HEK293 (cell line): ENCODE measurements at regions not wholly inside any gene's neighbourhood (a gene's known extent, or its start where the extent isn't known, plus 50 kb on each side); places are given as distances from the start of the nearest gene placed in this dataset.

Experiments used
- CTCF ChIA-PET: fragments of 350-600 bp; formaldehyde crosslinking; extraction: SDS; loops from one replicate; lab custom pipeline; 2021; ENCODE audit warnings: antibody characterized with exemption; lab: Yijun Ruan, JAX
- POLR2A ChIA-PET: fragments of 300-600 bp; formaldehyde crosslinking; extraction: SDS; loops from one replicate; lab custom pipeline; 2020; ENCODE audit warnings: antibody characterized with exemption, inconsistent platforms; lab: Yijun Ruan, JAX
- H3K27ac ChIP-seq: fragments of 200-500 bp; sonication (Bioruptor generic); 2 replicates; pipeline ENCODE4 v1.5.1; 2014; ENCODE audit warnings: low read depth, low read length, control low read depth, inconsistent platforms; ENCODE audit errors: extremely low read depth
- H3K36me3 ChIP-seq, 2 experiments: fragments of 200-500 bp in 1 of 2; sonication (Bioruptor generic) in 1 of 2; 1 replicate in 1 of 2; 2 replicates in 1 of 2; pipeline ENCODE4 v1.5.1; 2014 to 2017; ENCODE audit warnings: inconsistent platforms in 2 of 2, low read length in 2 of 2; ENCODE audit not compliant: control insufficient read depth in 2 of 2, insufficient read depth in 1 of 2
- H3K4me1 ChIP-seq: fragments of 200-500 bp; sonication (Bioruptor generic); 2 replicates; pipeline ENCODE4 v1.5.1; 2014; ENCODE audit warnings: mild to moderate bottlenecking, low read length, inconsistent platforms; ENCODE audit not compliant: control insufficient read depth, insufficient read depth
- H3K4me3 ChIP-seq: 2 replicates; pipeline ENCODE4 v1.5.1; 2011; ENCODE audit warnings: low read depth, mild to moderate bottlenecking, control low read depth, low read length, moderate library complexity
- H3K9me3 ChIP-seq: fragments of 200-500 bp; sonication (Bioruptor generic); 2 replicates; pipeline ENCODE4 v1.5.1; 2014; ENCODE audit warnings: low read depth, low read length, inconsistent platforms; ENCODE audit not compliant: control insufficient read depth, insufficient read depth
- SCRT1 ChIP-seq: fragments of 450-650 bp; formaldehyde crosslinking; IDR thresholded peaks from 2 replicates; pipeline ENCODE4 v1.5.1; 2016; ENCODE audit warnings: missing biosample characterization, missing genetic modification characterization, borderline replicate concordance
- ZBTB26 ChIP-seq: fragments of 450-650 bp; formaldehyde crosslinking; optimal IDR thresholded peaks from 2 replicates; pipeline ENCODE3; 2016; ENCODE audit warnings: missing biosample characterization, mild to moderate bottlenecking, missing genetic modification characterization
- ZBTB48 ChIP-seq: fragments of 450-650 bp; formaldehyde crosslinking; IDR thresholded peaks from 2 replicates; pipeline ENCODE4 v1.5.1; 2016; ENCODE audit warnings: missing biosample characterization, missing genetic modification characterization
- ZFP41 ChIP-seq: fragments of 450-650 bp; formaldehyde crosslinking; IDR thresholded peaks from 2 replicates; pipeline ENCODE4 v1.5.1; 2016; ENCODE audit warnings: missing biosample characterization, missing genetic modification characterization, borderline replicate concordance
- ZNF16 ChIP-seq: fragments of 450-650 bp; formaldehyde crosslinking; IDR thresholded peaks from 2 replicates; pipeline ENCODE4 v1.5.1; 2016; ENCODE audit warnings: low read depth, missing biosample characterization, missing genetic modification characterization
- ZNF239 ChIP-seq: fragments of 450-650 bp; formaldehyde crosslinking; IDR thresholded peaks from 2 replicates; pipeline ENCODE4 v1.5.1; 2016; ENCODE audit warnings: missing biosample characterization, missing genetic modification characterization
- ZNF24 ChIP-seq: fragments of 450-650 bp; formaldehyde crosslinking; IDR thresholded peaks from 2 replicates; pipeline ENCODE4 v1.5.1; 2016; ENCODE audit warnings: missing biosample characterization, missing genetic modification characterization
- ZNF274 ChIP-seq, 2 experiments: fragments of 200-500 bp in 1 of 2; fragments of 450-650 bp in 1 of 2; sonication (Bioruptor generic) in 1 of 2; formaldehyde crosslinking in 1 of 2; IDR thresholded peaks; 2 replicates each; pipeline versions ENCODE4 v1.5.1 to v1.6.1; 2014 to 2016; ENCODE audit warnings: borderline replicate concordance in 1 of 2, inconsistent platforms in 1 of 2, low read length in 1 of 2, missing biosample characterization in 1 of 2, missing genetic modification characterization in 1 of 2
- ZNF341 ChIP-seq: fragments of 450-650 bp; formaldehyde crosslinking; IDR thresholded peaks from 2 replicates; pipeline ENCODE4; 2016; ENCODE audit warnings: low read depth, missing biosample characterization, missing genetic modification characterization
- ZNF423 ChIP-seq: fragments of 450-650 bp; formaldehyde crosslinking; IDR thresholded peaks from 2 replicates; pipeline ENCODE4 v1.5.1; 2016; ENCODE audit warnings: missing biosample characterization, missing genetic modification characterization
- ZNF473 ChIP-seq: fragments of 450-650 bp; formaldehyde crosslinking; IDR thresholded peaks from 2 replicates; pipeline ENCODE4 v1.5.1; 2017; ENCODE audit warnings: missing biosample characterization, missing genetic modification characterization
- ZNF530 ChIP-seq: fragments of 450-650 bp; formaldehyde crosslinking; IDR thresholded peaks from 2 replicates; pipeline ENCODE4 v1.5.1; 2016; ENCODE audit warnings: low read depth, missing biosample characterization, missing genetic modification characterization
- ZNF658 ChIP-seq: fragments of 450-650 bp; formaldehyde crosslinking; IDR thresholded peaks from 2 replicates; pipeline ENCODE4; 2016; ENCODE audit warnings: missing biosample characterization, missing genetic modification characterization
- ZNF785 ChIP-seq: fragments of 450-650 bp; formaldehyde crosslinking; IDR thresholded peaks from 2 replicates; pipeline ENCODE4 v1.5.1; 2016; ENCODE audit warnings: missing biosample characterization, missing genetic modification characterization
- ZSCAN18 ChIP-seq: fragments of 450-650 bp; formaldehyde crosslinking; IDR thresholded peaks from 2 replicates; pipeline ENCODE4 v1.5.1; 2016; ENCODE audit warnings: missing biosample characterization, missing genetic modification characterization
- ZSCAN23 ChIP-seq: fragments of 450-650 bp; formaldehyde crosslinking; IDR thresholded peaks from 2 replicates; pipeline ENCODE4 v1.5.1; 2016; ENCODE audit warnings: missing biosample characterization, missing genetic modification characterization
- TF ChIP-seq, protein P1 (sequence below): fragments of 450-650 bp; formaldehyde crosslinking; IDR thresholded peaks from 2 replicates; pipeline ENCODE4 v1.5.1; 2017; ENCODE audit warnings: missing biosample characterization, missing genetic modification characterization
- TF ChIP-seq, protein P2 (sequence below): fragments of 450-650 bp; IDR thresholded peaks from 2 replicates; pipeline ENCODE4 v1.5.1; 2018; ENCODE audit warnings: missing biosample characterization, missing genetic modification characterization
- TF ChIP-seq, protein P3 (sequence below): fragments of 450-650 bp; formaldehyde crosslinking; IDR thresholded peaks from 2 replicates; pipeline ENCODE4 v1.5.1; 2016; ENCODE audit warnings: missing biosample characterization, missing genetic modification characterization, borderline replicate concordance

GRCh38 chr9:100938507-100938906 is 90.0 kb upstream of the PLPPR1 start:
- CTCF ChIA-PET: no interaction called here
- Histone ChIP-seq H3K36me3 (no peaks in the 10 kb centered on the region), H3K4me1 (no peaks in the 10 kb centered on the region), H3K4me3 (no peak overlapping the region), H3K9me3 (no peaks in the 10 kb centered on the region), H3K27ac (no peak overlapping the region)
- TF ChIP-seq ZSCAN23: no peak
- POLR2A ChIA-PET: no interaction called here

- Histone ChIP-seq H3K4me1 (no peaks in the 10 kb centered on the region), H3K4me3 (no peak overlapping the region), H3K9me3 (no peaks in the 10 kb centered on the region), H3K36me3 (no peaks in the 10 kb centered on the region), H3K27ac (no peak overlapping the region)
- POLR2A ChIA-PET: no interaction called here
- TF ChIP-seq ZNF530 (tag by site-specific recombination) (no peak), ZNF24 (tag by site-specific recombination) (no peak), ZNF239 (tag by site-specific recombination) (no peak), ZBTB48 (tag by site-specific recombination) (no peak), ZNF785 (tag by site-specific recombination) (no peak), ZNF16 (no peak), ZNF274 (IDR thresholded peaks at IDR 0.05; ENCODE audit: low read length) (no peak), ZNF274 (tag by site-specific recombination; IDR thresholded peaks at IDR 0.05; ENCODE audit: borderline replicate concordance) (no peak), ZNF423 (no peak), ZFP41 (tag by site-specific recombination) (no peak), SCRT1 (tag by site-specific recombination) (no peak), ZBTB26 (no peak), ZNF473 (tag by site-specific recombination) (no peak), ZNF341 (no peak), ZSCAN18 (tag by site-specific recombination) (no peak), ZNF658 (tag by site-specific recombination) (no peak)
- TF ChIP-seq, protein P1, sequence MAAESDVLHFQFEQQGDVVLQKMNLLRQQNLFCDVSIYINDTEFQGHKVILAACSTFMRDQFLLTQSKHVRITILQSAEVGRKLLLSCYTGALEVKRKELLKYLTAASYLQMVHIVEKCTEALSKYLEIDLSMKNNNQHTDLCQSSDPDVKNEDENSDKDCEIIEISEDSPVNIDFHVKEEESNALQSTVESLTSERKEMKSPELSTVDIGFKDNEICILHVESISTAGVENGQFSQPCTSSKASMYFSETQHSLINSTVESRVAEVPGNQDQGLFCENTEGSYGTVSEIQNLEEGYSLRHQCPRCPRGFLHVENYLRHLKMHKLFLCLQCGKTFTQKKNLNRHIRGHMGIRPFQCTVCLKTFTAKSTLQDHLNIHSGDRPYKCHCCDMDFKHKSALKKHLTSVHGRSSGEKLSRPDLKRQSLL (tag by site-specific recombination): no peak
- TF ChIP-seq, protein P2, sequence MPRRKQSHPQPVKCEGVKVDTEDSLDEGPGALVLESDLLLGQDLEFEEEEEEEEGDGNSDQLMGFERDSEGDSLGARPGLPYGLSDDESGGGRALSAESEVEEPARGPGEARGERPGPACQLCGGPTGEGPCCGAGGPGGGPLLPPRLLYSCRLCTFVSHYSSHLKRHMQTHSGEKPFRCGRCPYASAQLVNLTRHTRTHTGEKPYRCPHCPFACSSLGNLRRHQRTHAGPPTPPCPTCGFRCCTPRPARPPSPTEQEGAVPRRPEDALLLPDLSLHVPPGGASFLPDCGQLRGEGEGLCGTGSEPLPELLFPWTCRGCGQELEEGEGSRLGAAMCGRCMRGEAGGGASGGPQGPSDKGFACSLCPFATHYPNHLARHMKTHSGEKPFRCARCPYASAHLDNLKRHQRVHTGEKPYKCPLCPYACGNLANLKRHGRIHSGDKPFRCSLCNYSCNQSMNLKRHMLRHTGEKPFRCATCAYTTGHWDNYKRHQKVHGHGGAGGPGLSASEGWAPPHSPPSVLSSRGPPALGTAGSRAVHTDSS: no peak
- TF ChIP-seq, protein P3, sequence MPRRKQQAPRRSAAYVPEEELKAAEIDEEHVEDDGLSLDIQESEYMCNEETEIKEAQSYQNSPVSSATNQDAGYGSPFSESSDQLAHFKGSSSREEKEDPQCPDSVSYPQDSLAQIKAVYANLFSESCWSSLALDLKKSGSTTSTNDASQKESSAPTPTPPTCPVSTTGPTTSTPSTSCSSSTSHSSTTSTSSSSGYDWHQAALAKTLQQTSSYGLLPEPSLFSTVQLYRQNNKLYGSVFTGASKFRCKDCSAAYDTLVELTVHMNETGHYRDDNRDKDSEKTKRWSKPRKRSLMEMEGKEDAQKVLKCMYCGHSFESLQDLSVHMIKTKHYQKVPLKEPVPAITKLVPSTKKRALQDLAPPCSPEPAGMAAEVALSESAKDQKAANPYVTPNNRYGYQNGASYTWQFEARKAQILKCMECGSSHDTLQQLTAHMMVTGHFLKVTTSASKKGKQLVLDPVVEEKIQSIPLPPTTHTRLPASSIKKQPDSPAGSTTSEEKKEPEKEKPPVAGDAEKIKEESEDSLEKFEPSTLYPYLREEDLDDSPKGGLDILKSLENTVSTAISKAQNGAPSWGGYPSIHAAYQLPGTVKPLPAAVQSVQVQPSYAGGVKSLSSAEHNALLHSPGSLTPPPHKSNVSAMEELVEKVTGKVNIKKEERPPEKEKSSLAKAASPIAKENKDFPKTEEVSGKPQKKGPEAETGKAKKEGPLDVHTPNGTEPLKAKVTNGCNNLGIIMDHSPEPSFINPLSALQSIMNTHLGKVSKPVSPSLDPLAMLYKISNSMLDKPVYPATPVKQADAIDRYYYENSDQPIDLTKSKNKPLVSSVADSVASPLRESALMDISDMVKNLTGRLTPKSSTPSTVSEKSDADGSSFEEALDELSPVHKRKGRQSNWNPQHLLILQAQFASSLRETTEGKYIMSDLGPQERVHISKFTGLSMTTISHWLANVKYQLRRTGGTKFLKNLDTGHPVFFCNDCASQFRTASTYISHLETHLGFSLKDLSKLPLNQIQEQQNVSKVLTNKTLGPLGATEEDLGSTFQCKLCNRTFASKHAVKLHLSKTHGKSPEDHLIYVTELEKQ (tag by site-specific recombination): no peak
- CTCF ChIA-PET: interaction anchor here (0.7 kb wide), 1 partner anchor 118 kb away, joined by 3 read pairs; no protein-coding TSS in a partner anchor
Measured at GRCh38 chr9:100939636-100940035, 88.9 kb upstream of the PLPPR1 start.
